Hepatic stellate cell (primary cell): ENCODE measurements at regions not wholly inside any gene's neighbourhood (a gene's known extent, or its start where the extent isn't known, plus 50 kb on each side); places are given as distances from the start of the nearest gene placed in this dataset.

Experiments
- DNase-seq: peaks from one replicate; pipeline ENCODE4 v3.0.0; 2011; ENCODE audit warnings: low spot score

- DNase-seq: no peak
Measured at GRCh38 chr16:49023050-49023449, 258.6 kb downstream of the CBLN1 start.

- DNase-seq: no peak
Measured at GRCh38 chr16:49022351-49022963, 259.2 kb downstream of the CBLN1 start.

- DNase-seq: no peak
Measured at GRCh38 chr16:49021136-49021535, 260.5 kb downstream of the CBLN1 start.

GRCh38 chr16:49020436-49020835 lies 261.2 kb downstream of the CBLN1 start:
- no peak for DNase-seq

- no peak for DNase-seq
Measured at GRCh38 chr16:49019831-49020230, 261.8 kb downstream of the CBLN1 start.

GRCh38 chr16:49019081-49019633 lies 262.5 kb downstream of the CBLN1 start:
- no peak for DNase-seq

- no peak for DNase-seq
Measured at GRCh38 chr16:49018259-49018931, 263.2 kb downstream of the CBLN1 start.

- DNase-seq: no peak
Measured at GRCh38 chr16:49017501-49017900, 264.1 kb downstream of the CBLN1 start.

- no peak for DNase-seq
Measured at GRCh38 chr16:49016461-49016860, 265.2 kb downstream of the CBLN1 start.

- no peak for DNase-seq
Measured at GRCh38 chr16:49015225-49015592, 266.4 kb downstream of the CBLN1 start.

GRCh38 chr16:49014277-49015224 lies 267.1 kb downstream of the CBLN1 start:
- no peak for DNase-seq

GRCh38 chr16:49013727-49014080 lies 267.9 kb downstream of the CBLN1 start:
- no peak for DNase-seq

- DNase-seq: no peak
Measured at GRCh38 chr16:49012961-49013726, 268.5 kb downstream of the CBLN1 start.

- DNase-seq: no peak
Measured at GRCh38 chr16:49011901-49012300, 269.7 kb downstream of the CBLN1 start.

GRCh38 chr16:49010879-49011278 lies 270.8 kb downstream of the CBLN1 start:
- no peak for DNase-seq

GRCh38 chr16:49010396-49010795 lies 271.2 kb downstream of the CBLN1 start:
- DNase-seq: no peak

GRCh38 chr16:49009204-49009603 lies 272.4 kb downstream of the CBLN1 start:
- DNase-seq: no peak

GRCh38 chr16:49003992-49004391 lies 277.6 kb downstream of the CBLN1 start:
- no peak for DNase-seq

GRCh38 chr16:49003022-49003421 lies 278.6 kb downstream of the CBLN1 start:
- DNase-seq: no peak

- no peak for DNase-seq
Measured at GRCh38 chr16:49000594-49000993, 281.0 kb downstream of the CBLN1 start.

- no peak for DNase-seq
Measured at GRCh38 chr16:48999508-48999907, 282.1 kb downstream of the CBLN1 start.

- DNase-seq: no peak
Measured at GRCh38 chr16:48999044-48999443, 282.6 kb downstream of the CBLN1 start.
